ENCODE measurements at regions not wholly inside any gene's neighbourhood (a gene's known extent, or its start where the extent isn't known, plus 50 kb on each side); places are given as distances from the start of the nearest gene placed in this dataset.

DNA sequence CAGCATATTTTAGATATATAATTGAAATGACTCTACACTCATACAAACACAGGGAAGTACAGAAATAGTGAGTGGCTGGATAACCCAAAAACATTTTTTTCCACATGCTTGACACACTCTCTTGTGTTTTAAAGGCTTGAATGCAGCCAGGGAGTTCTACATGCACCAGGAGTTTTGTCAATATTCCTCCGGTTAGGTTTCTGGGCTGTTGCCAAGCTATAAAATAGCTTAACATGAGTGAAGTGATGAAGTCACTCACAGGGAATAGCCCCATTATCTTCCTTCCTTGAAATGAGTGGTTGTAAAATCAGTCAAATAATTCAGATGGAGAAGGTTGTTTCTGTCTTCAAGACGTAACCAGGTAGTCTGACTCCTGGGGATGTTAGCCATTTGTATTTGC lies 582.7 kb downstream of the SLC6A15 start:
- H3K27me3 ChIP-seq (replicated peaks in 1 of 4; ENCODE audit: control extremely low read depth in 1 of 4, control insufficient read depth in 3 of 4, insufficient read depth in 4 of 4, low read length in 3 of 4) = no peaks in the 10 kb centered on the region
- no CpG with 5 or more reads among the region's 2 CpGs for WGBS (ENCODE audit: insufficient coverage)
- Mint-ChIP-seq H3K4me1 (no peaks in the 10 kb centered on the region), H3K4me3 (no peak overlapping the region), H3K27me3 (no peaks in the 10 kb centered on the region), H3K9me3 (ENCODE audit: insufficient read depth) (no peaks in the 10 kb centered on the region), H3K27ac (no peak overlapping the region)
- intact Hi-C loops (cut with micrococcal nuclease) = no loop called here
- H4K20me1 ChIP-seq (ENCODE audit: control insufficient read depth, insufficient read depth, low read length, poor library complexity, severe bottlenecking) = no peaks in the 10 kb centered on the region
- ChIA-PET POLR2A (no interaction called here), CTCF (no interaction called here)
- no peaks in the 10 kb centered on the region for H3K36me3 ChIP-seq (replicated peaks in 1 of 2; ENCODE audit: control extremely low read depth in 1 of 2, control insufficient read depth in 1 of 2, extremely low read depth in 1 of 2, insufficient read depth in 2 of 2, low read length in 1 of 2)
- no peak overlapping the region for H3K4me3 ChIP-seq (ENCODE audit: control extremely low read depth in 1 of 5, extremely low read depth in 1 of 5, insufficient read depth in 1 of 5, low read depth in 2 of 5, low read length in 4 of 5)
- no peaks in the 10 kb centered on the region for H3K79me2 ChIP-seq (ENCODE audit: control insufficient read depth, insufficient read depth, low read length)
- no peak overlapping the region for H3K4me2 ChIP-seq (replicated peaks; ENCODE audit: low read depth, low read length, poor library complexity, severe bottlenecking)
- no peaks in the 10 kb centered on the region for H3K9me3 ChIP-seq (ENCODE audit: control extremely low read depth in 1 of 3, control insufficient read depth in 2 of 3, insufficient read depth in 1 of 3, low read length in 2 of 3)
- H3K27ac ChIP-seq (ENCODE audit: low read length in 2 of 2) = no peak overlapping the region
- no peak overlapping the region for H2AFZ ChIP-seq (ENCODE audit: insufficient read depth, low read depth, low read length, poor library complexity, severe bottlenecking)
- no peak overlapping the region for H3K9ac ChIP-seq (ENCODE audit: low read length)
- no peak for TF ChIP-seq EZH2 (IDR thresholded peaks at IDR 0.05; ENCODE audit: borderline replicate concordance, insufficient read depth, low read depth, low read length, poor library complexity, severe bottlenecking)
- TF ChIP-seq, protein P1, sequence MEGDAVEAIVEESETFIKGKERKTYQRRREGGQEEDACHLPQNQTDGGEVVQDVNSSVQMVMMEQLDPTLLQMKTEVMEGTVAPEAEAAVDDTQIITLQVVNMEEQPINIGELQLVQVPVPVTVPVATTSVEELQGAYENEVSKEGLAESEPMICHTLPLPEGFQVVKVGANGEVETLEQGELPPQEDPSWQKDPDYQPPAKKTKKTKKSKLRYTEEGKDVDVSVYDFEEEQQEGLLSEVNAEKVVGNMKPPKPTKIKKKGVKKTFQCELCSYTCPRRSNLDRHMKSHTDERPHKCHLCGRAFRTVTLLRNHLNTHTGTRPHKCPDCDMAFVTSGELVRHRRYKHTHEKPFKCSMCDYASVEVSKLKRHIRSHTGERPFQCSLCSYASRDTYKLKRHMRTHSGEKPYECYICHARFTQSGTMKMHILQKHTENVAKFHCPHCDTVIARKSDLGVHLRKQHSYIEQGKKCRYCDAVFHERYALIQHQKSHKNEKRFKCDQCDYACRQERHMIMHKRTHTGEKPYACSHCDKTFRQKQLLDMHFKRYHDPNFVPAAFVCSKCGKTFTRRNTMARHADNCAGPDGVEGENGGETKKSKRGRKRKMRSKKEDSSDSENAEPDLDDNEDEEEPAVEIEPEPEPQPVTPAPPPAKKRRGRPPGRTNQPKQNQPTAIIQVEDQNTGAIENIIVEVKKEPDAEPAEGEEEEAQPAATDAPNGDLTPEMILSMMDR (IDR thresholded peaks at IDR 0.05) = no peak
- DNase-seq (no peak), ATAC-seq (ENCODE audit: low read depth) (no peak)
- no peaks in the 10 kb centered on the region for H3K4me1 ChIP-seq (ENCODE audit: control insufficient read depth in 2 of 2, insufficient read depth in 2 of 2, low read length in 2 of 2)

DNA sequence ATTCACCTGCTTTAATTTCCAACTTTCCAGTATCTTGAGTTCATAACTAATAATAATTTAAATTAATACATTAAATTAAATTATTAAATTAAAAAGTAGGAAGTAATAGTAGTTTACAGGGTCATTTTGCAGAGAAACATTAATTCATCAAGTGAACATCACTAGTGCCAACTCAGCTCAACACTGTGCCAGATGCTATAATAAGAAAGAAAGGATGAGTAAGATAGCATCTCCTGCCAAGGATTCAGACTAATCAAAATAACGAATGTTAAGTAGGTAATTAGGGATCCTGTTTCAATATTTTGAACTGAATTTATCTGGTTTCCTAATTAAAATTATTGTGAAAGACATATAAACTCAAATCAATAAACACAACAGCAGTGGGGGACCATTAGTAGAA lies 596.7 kb downstream of the SLC6A15 start:
- CTCF ChIA-PET = no interaction called here
- TF ChIP-seq, protein P1 (IDR thresholded peaks at IDR 0.05) = no peak
- TF ChIP-seq EZH2 (IDR thresholded peaks at IDR 0.05; ENCODE audit: borderline replicate concordance, insufficient read depth, low read depth, low read length, poor library complexity, severe bottlenecking) = no peak
- Histone ChIP-seq H3K4me3 (ENCODE audit: control extremely low read depth in 1 of 5, extremely low read depth in 1 of 5, insufficient read depth in 1 of 5, low read depth in 2 of 5, low read length in 4 of 5) (no peak overlapping the region), H3K9ac (ENCODE audit: low read length) (no peak overlapping the region), H3K9me3 (ENCODE audit: control extremely low read depth in 1 of 3, control insufficient read depth in 2 of 3, insufficient read depth in 1 of 3, low read length in 2 of 3) (peaks cover 0 to 6% (median 0%) of the 10 kb centered on the region in 3 donors), H3K4me2 (replicated peaks; ENCODE audit: low read depth, low read length, poor library complexity, severe bottlenecking) (no peak overlapping the region), H3K4me1 (ENCODE audit: control insufficient read depth in 2 of 2, insufficient read depth in 2 of 2, low read length in 2 of 2) (no peaks in the 10 kb centered on the region), H3K79me2 (ENCODE audit: control insufficient read depth, insufficient read depth, low read length) (no peaks in the 10 kb centered on the region), H3K27me3 (replicated peaks in 1 of 4; ENCODE audit: control extremely low read depth in 1 of 4, control insufficient read depth in 3 of 4, insufficient read depth in 4 of 4, low read length in 3 of 4) (no peaks in the 10 kb centered on the region), H3K27ac (ENCODE audit: low read length in 2 of 2) (no peak overlapping the region), H2AFZ (ENCODE audit: insufficient read depth, low read depth, low read length, poor library complexity, severe bottlenecking) (no peak overlapping the region), H4K20me1 (ENCODE audit: control insufficient read depth, insufficient read depth, low read length, poor library complexity, severe bottlenecking) (no peaks in the 10 kb centered on the region), H3K36me3 (replicated peaks in 1 of 2; ENCODE audit: control extremely low read depth in 1 of 2, control insufficient read depth in 1 of 2, extremely low read depth in 1 of 2, insufficient read depth in 2 of 2, low read length in 1 of 2) (no peaks in the 10 kb centered on the region)
- WGBS (ENCODE audit: insufficient coverage) = no CpG with 5 or more reads among the region's 1 CpG
- POLR2A ChIA-PET = no interaction called here
- Mint-ChIP-seq H3K4me1 (no peaks in the 10 kb centered on the region), H3K27me3 (no peaks in the 10 kb centered on the region), H3K27ac (no peak overlapping the region), H3K9me3 (ENCODE audit: insufficient read depth) (peaks cover 10% of the 10 kb centered on the region), H3K4me3 (no peak overlapping the region)
- DNase-seq (no peak), ATAC-seq (ENCODE audit: low read depth) (no peak)
- intact Hi-C loops (cut with micrococcal nuclease) = no loop called here

Data from B cell (primary cell).